GM19395 (cell line): ENCODE measurements at regions not wholly inside any gene's neighbourhood (a gene's known extent, or its start where the extent isn't known, plus 50 kb on each side); places are given as distances from the start of the nearest gene placed in this dataset.

Experiments used
- ATAC-seq: cut with Tn5 transposase; IDR thresholded peaks from one replicate; pipeline ENCODE4 v1.9.1; 2021; ENCODE audit warnings: mild to moderate bottlenecking, moderate library complexity; ENCODE audit not compliant: unreplicated experiment

GRCh38 chr18:8499810-8500675 is 109.2 kb upstream of the RAB12 start:
- ATAC-seq: no peak

- no peak for ATAC-seq
These were observed 108.2 kb upstream of the RAB12 start for GRCh38 chr18:8501044-8501443.

GRCh38 chr18:8503248-8503647 is 106.0 kb upstream of the RAB12 start:
- no peak for ATAC-seq

GRCh38 chr18:8504424-8504823 is 104.8 kb upstream of the RAB12 start:
- ATAC-seq: no peak

GRCh38 chr18:8504880-8505435 is 104.3 kb upstream of the RAB12 start:
- no peak for ATAC-seq

DNA sequence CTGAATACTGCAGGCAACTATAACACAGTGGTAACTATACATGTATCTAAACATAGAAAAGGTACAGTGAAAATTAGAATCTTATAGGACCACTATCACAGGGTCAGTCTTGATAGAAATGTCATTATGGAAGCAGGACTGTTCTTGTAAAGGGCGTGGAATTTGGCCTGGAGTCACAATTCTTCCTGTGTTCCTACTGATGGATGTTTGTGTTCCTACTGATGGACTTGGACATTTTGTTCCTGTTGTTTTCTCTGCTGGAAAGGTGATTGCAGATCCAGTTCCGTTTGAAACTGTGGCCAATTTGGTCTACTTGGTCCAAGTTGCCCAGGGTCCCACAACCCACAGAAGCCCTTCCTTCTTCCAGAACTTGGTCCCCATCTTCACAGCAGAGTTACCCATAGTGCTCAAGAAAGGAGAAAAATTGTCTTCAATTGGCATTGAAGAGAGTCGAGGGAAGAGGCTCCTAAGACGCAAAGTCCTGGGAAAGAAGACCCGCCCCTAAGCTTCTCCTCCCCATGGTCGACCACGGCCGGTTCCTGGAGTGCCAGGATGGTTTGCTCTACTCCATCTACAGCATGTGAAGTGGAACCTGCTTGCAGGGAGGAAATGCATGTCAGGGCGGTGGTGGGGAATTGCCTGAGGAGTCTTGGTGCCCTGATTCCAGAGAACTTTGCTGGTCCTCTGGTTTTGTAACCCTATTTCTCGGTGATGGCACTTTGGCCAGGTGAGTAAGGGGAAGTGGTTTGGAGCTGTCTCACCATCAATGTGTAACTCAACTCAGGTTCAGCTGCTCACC is 102.8 kb upstream of the RAB12 start:
- ATAC-seq: no peak

DNA sequence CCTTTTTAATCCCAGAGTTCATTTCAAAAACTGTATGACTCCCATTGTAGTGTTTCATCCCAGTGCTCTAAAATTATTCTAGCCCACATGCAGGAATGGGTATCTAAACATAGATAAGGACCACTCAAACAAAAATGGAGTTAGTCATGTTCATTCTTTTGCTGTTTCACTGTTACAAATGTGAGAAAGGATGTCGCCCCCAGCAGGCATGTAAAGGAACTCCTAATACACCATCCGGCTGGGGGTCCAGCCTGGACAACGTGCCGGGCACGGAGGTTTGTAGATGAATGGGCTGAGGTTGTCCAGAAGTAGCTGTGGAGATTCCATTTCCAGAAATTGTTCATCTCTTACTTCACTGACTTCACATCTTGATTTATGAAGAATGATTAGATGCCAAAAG is 101.9 kb upstream of the RAB12 start:
- ATAC-seq: no peak

DNA sequence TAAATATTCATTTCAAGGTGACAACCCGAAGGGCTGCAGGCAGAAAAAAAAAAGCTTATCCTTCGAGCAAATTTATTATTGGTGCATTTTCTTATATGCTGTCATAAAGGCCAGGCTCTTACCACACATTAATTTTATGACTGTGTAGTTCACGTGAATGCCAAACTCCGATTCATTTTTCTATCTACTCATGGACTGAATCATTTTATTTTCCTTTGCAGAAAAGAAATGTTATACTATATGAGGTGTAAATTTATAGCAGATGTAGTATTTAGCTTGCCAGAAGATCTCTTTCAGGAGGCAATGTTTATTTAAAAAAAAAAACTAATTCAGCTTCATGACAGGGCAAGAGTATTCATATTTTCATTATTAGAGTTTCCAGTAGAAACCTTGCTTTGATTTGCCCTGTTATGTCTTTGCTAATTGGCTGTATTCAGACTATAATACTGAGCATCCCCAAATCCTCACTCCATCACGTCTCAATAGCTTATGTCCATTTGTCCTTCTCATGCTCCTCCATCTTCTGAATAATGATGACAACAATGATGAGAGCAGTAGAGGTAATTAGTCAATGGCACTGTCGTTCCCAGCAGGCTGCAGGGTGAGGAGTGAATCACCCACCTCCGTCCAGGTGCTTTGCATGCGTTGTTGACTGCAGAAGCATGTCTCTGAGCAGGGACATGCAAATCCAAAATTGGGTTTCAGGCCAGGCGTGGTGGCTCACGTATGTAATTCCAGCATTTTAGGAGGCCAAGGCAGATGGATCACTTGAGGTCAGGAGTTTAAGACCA is 101.1 kb upstream of the RAB12 start:
- ATAC-seq: no peak

- no peak for ATAC-seq
These were observed 96.0 kb upstream of the RAB12 start for GRCh38 chr18:8513249-8513648.

DNA sequence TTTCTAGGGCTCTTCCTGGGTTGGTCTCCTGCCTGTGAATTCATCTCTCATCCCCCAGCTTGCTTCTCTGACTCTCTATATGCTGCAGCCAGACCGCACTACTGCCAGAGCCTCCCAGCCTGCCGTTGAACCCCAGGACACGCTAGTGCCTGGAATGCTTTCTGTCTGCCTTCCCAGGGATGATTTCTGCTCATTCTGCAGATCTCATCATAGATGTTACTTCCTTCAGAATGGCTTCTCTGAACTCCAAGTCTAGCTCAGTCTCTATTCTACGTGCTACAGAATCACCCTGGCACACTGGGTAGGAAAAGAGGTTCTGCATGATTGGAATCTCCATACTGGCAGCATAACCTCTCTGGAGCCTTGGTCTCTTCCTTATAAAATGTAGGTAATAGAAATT is 94.8 kb upstream of the RAB12 start:
- ATAC-seq: no peak

- ATAC-seq: no peak
These were observed 93.9 kb upstream of the RAB12 start for GRCh38 chr18:8515142-8515865.

GRCh38 chr18:8516371-8517250 is 92.6 kb upstream of the RAB12 start:
- no peak for ATAC-seq

DNA sequence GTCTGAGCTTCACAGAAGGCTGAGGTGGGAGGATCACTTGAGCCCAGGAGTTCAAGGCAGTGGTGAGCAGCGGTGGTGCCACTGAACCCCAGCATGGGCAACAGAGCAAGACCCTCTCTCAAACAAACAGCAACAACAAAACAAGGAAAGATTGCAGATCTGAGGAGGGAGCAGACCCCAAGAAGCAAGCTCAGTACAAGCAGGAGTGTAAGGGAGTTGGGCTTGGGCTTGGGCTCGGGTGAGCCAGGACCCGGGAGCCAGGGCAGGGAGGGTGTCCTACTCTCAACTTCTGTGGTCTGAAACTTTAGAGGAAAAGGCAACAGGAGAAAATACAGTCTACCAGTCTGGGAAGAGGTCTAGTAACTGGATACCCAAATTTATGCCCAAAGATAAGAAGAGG is 92.0 kb upstream of the RAB12 start:
- no peak for ATAC-seq

GRCh38 chr18:8519102-8519501 is 90.1 kb upstream of the RAB12 start:
- ATAC-seq: no peak

- ATAC-seq: no peak
These were observed 89.0 kb upstream of the RAB12 start for GRCh38 chr18:8520266-8520665.

DNA sequence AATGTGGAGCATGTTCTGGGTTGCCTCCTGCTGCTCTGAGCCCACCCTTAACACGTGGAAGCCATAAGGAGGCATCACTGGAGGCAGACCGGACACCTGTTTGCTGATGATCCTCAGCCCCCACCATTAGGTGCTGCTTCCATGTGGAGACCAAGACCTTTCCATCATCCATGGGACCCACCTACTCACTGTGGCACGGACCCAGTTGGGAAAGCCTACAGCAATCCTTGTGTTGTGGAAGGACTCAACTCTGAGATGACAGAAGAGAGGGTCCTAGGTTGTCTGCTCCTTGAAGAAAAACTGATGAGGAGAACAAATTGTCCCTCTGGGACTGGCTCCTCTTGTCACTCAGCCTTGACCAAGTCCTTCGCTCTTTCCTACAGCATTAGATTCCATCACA is 86.5 kb upstream of the RAB12 start:
- no peak for ATAC-seq

GRCh38 chr18:8525692-8526091 is 83.5 kb upstream of the RAB12 start:
- no peak for ATAC-seq

DNA sequence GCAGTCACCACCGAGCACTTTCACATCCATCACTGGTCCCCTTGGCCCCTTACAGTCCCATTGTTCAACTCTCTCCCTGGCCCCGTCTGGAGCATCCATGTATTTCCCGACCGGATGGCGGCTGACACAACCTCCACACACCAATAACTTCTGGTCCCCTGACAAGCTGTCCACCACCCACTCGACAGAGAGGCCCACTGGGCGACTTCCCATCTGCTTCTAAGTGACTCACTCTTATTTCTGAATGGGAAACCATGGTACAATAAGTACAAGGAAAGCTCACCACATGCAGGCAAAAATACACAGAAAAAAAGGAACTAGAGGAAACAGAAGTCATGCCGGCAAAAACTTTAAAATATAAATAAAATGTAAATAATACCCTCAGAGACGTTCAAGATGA is 82.9 kb upstream of the RAB12 start:
- ATAC-seq: no peak

DNA sequence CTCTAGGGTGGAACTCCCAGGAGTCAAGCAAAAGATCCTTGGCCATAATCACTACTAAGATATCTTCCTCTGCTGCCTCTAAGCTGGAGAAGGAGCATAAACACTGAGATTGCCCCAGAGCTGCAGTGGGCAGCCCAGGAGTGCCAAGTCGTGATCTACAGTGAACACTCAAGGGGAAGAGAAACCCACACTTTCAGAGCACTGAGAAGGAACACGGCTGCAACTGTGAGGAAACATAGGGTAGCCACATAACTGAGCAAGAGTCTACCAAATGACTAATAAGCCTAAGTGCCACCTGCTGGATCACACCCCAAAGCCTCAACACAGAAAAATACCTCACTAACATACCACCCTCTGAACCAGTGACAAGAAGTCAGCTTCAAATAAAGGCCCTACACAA is 79.6 kb upstream of the RAB12 start:
- ATAC-seq: no peak
